NCI-H1092 (cell line): ENCODE measurements at regions not wholly inside any gene's neighbourhood (a gene's known extent, or its start where the extent isn't known, plus 50 kb on each side); places are given as distances from the start of the nearest gene placed in this dataset.
A peak's percentile ranks its signal among the peaks of the same experiment; 100 is the strongest.

Experiments used
- DNase-seq: peaks from one replicate; lab custom pipeline; 2025; lab: John Stamatoyannopoulos, UW

DNA sequence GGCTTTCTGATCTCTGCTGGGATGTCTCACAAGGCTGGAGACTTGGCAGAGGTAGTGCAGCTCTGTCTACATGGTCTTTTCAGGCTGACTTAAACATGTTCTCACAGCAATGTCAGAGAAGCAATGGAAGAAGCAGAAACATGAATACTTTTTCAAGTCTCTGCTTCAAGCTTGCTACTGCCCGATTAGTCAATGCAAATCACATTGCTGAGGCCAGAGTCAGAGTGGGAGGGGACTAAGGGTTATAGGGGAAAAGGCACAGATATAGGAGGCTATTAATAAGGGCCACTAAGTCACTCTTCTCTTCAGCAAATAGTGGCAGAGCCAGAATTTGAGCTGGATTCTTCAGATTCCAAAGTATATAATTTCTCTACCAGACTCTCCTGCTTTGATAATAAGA is 390.5 kb downstream of the TMEM135 start:
- DNase-seq = no peak

GRCh38 chr11:87425943-87426342 is 388.2 kb downstream of the TMEM135 start:
- no peak for DNase-seq

GRCh38 chr11:87425391-87425790 is 387.7 kb downstream of the TMEM135 start:
- no peak for DNase-seq

GRCh38 chr11:87423161-87423560 is 385.4 kb downstream of the TMEM135 start:
- no peak for DNase-seq

GRCh38 chr11:87422566-87422965 is 384.8 kb downstream of the TMEM135 start:
- no peak for DNase-seq

DNA sequence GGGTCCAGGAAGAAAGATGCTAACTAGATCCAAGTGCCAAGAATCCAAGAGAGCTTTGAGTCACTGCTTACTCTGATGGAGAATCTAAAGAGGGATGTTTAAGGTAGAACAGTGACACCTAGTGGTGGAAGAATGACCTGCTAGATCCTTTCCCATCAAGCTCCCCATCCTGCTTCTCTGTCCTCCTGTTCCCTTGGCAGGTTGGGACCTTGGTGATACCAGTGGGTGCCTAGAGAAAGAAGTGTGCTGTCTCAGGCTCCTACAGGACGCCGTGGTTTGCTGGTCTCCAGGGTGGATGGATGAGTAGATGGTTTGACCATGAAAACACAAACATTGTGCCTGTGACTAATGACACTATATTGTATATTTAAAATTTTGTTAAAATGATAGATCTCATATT is 383.7 kb downstream of the TMEM135 start:
- DNase-seq = peak; percentile 39

GRCh38 chr11:87417951-87418350 is 380.2 kb downstream of the TMEM135 start:
- DNase-seq = no peak

DNA sequence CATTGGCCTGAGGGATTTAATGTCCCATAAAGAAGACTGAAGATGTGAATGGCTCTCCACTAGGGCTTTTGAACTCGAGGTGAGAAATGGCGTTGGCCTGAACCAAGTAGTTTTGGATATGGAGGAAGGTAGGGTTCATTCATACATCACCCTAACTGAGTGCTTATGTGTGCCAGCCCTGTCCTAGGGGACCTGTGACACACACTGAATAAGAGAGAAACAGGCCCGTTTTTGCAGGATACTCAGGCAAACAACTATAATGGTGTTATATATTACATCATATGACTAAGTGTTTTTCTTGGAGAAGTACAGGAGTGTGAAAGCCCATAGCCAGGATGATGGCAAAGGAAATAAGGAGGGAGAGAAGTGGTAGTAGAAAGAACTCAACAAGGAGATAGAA is 368.1 kb downstream of the TMEM135 start:
- DNase-seq = no peak

DNA sequence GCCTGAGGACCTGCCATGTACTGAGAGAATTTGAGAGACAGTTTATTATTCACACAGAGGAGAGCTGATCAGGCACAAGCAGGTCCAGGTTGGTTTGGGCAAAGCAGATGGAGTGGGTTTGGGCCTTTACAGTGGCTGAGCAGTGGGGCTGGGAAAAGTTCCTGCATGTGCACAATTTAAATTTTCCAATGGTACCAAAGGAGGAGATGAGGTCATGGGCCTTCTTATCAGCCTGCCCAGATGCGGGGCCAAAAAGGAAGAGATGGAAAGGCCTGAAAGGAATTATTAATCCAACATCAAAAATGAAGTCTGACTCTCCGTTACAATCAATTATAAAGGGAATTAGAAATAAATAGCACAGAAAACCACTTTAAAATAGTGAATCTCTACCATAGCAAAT is 367.6 kb downstream of the TMEM135 start:
- DNase-seq = no peak

GRCh38 chr11:87401653-87402052 is 363.9 kb downstream of the TMEM135 start:
- DNase-seq = no peak

DNA sequence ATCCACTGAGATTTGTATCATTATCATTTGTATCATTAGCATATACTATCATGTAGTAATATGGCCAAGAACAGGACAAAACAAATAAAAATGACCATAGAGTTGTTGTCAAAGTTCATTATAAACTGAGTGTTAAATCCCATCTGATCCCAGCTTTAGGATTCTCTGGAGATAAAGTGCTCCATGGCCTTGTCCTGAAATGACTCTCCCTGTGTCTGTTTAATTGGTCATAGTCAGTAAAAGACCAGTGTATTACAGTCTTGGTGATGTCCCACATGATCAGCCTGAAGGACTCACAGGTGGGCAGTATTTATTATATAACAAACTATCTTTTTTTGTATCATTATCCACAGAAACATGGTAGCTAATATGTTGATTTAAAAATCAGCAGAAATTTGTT is 361.6 kb downstream of the TMEM135 start:
- DNase-seq = no peak

DNA sequence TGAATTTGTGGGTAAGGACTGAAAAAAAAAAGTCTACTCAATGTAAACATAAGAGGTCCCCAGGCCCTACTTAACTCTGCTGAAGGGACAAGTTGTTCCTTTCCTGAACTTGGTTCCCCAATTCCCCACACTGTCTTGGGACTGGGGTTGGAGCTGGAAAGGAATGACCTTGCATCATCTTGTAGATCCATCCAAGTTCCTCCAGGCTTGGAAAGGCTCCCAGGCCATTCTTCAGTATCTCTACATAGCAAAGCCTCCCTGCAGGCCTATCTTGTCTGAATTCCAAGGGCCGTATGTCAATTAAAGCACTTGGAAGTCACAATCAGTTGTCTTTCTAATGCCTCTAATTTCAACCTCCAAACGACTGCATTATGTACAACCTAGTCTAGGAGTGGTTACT is 361.2 kb downstream of the TMEM135 start:
- no peak for DNase-seq

DNA sequence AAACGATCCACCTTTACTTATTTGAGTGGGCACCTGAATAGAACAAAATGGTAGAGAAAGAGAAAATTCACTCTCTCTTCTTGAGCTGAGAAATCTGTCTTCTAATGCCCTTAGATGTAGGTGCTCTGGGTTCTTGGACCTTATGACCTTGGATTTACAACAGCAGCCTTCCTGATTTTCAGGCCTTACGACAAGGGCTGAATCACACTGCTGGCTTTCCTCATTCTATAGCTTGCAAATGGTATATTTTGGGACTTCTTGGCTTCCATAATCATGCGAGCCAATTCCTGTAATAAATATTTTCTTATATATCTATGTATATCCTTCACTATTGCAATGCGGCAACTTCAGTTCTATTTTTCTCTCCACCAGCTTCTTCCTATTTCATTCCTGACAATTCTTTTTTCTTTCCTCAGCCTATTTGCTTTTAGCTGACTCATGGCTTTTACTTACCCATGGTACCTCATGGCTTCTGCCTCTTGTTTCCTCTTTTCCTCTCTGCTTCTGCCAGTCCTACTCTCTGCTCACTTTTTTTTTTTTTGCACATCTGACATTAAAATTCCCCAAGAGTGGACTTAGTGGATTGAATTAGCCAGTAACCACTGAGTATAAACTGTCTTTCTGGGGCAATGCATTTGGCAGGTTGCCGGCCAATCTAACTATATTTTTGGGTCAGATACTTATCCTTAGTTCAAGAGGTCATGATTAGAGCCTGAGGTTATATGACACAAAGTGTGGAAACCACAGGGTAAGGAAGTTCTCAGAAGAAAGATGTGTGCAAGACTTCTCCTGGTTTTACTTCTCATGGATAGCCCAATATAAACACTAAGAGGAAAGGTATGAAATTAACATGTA is 359.5 kb downstream of the TMEM135 start:
- DNase-seq = no peak

GRCh38 chr11:87394924-87395323 is 357.2 kb downstream of the TMEM135 start:
- DNase-seq = no peak

- no peak for DNase-seq
Observed at GRCh38 chr11:87392665-87393064, 354.9 kb downstream of the TMEM135 start.

DNA sequence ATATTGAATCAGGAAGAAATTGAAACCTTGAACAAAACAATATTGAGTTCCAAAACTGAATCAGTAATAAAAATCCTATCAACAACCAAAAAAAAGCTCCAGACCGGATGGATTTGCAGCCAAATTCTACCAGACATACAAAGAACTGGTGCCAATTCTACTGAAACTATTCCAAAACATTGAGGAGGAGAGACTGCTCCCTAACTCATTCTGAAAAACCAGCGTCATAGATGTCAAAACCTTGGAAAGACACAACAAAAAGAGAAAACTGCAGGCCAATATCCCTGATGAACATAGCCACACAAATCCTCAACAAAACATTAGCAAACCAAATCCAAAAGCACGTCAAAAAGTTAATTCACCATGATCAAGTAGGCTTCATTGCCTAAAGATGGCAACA is 353.8 kb downstream of the TMEM135 start:
- DNase-seq = no peak

DNA sequence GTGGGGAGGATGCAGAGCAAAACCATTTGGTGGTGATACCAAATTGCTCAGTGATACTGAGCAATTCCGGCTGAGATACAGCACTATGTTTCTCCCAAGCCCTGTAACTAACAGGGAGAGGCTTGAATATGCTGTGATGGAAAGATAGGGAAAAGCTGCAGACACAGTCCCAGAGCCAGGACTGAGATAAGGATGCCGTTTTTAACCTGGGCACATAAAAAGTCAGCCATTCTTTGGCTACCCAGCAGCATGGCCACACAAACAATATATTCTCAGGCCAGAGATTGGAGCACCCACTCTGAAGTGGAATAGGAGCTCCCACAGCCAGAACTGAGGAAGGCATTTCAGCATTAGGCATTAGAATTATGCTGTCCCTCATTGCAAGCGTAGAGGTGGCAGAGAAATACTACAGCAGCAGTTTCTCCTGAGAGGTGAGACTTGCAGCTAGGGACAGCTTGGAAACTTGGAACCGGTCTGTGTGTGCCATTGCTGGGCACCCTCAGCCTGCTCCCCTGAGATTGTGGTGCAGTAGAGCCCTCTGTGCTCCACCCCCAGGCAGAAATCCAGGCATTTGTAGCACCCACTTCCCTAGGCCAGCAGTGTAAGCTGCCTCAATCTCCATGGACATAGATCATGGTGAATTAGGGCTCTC is 346.5 kb downstream of the TMEM135 start:
- DNase-seq = no peak

DNA sequence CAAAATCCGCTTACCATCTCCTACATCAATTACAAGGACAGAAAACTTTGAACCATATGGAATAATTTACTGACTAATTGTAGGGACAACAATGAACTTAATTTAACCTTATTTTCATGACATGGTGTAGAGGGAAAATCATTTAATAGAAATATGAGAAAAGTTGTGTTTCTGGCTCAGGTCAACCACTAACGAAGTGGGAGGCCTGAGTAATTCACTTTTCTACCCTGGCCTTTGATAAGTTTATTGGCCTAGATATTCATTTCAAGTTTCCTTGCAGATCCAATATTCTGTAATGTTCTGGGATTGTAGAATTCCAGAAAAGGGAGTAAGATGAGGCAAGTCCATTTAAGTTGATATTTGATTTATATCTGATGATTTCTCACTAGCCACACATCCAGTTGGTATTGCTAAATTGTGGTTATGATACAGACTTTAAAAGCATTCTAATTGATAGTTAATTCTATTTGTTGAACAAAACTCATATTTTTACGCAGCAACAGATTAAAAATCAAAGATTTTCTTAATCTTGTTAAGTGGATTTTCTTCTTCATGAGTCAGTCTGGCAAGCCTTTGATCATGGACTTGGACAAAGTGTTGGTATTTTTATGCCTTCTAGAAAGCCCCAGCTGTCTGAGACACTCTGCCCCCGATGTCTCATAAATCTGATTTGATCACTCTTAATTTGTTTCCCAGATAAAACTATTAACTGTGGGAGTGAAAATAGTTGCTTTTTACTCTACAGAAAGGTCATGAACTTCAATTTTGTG is 336.5 kb downstream of the TMEM135 start:
- DNase-seq = no peak
